ENCODE measurements at regions not wholly inside any gene's neighbourhood (a gene's known extent, or its start where the extent isn't known, plus 50 kb on each side); places are given as distances from the start of the nearest gene placed in this dataset.

GRCh38 chr11:109192864-109193263, 229.1 kb upstream of the C11orf87 start:
- ChIA-PET CTCF (no interaction called here), POLR2A (ENCODE audit: low non-redundant PET) (no interaction called here)
- Histone ChIP-seq H3K27ac (ENCODE audit: low read depth, low read length, poor library complexity, severe bottlenecking) (no peak overlapping the region), H3K4me1 (ENCODE audit: insufficient read depth, low read length, poor library complexity, severe bottlenecking) (peaks cover 17% of the 10 kb centered on the region), H3K27me3 (replicated peaks; ENCODE audit: insufficient read depth, low read depth, low read length, poor library complexity) (no peaks in the 10 kb centered on the region), H3K4me3 (ENCODE audit: low read depth, low read length, poor library complexity, severe bottlenecking) (no peak overlapping the region), H3K36me3 (ENCODE audit: insufficient read depth, low read length, poor library complexity, severe bottlenecking) (no peaks in the 10 kb centered on the region), H3K9me3 (ENCODE audit: low read depth, low read length, poor library complexity, severe bottlenecking) (no peaks in the 10 kb centered on the region)
- intact Hi-C loops (cut with micrococcal nuclease; ENCODE audit: unreplicated experiment), result loop anchor here (10.0 kb wide), 1 partner anchor 308 kb away; no protein-coding TSS in a partner anchor
- no peak for DNase-seq (ENCODE audit: low spot score)
- no TSS peak for BruUV-seq (replicated peaks)
- TF ChIP-seq EZH2 (IDR thresholded peaks at IDR 0.05; ENCODE audit: borderline replicate concordance, low read depth, low read length, poor library complexity, severe bottlenecking), result no peak
- TF ChIP-seq, protein P1, sequence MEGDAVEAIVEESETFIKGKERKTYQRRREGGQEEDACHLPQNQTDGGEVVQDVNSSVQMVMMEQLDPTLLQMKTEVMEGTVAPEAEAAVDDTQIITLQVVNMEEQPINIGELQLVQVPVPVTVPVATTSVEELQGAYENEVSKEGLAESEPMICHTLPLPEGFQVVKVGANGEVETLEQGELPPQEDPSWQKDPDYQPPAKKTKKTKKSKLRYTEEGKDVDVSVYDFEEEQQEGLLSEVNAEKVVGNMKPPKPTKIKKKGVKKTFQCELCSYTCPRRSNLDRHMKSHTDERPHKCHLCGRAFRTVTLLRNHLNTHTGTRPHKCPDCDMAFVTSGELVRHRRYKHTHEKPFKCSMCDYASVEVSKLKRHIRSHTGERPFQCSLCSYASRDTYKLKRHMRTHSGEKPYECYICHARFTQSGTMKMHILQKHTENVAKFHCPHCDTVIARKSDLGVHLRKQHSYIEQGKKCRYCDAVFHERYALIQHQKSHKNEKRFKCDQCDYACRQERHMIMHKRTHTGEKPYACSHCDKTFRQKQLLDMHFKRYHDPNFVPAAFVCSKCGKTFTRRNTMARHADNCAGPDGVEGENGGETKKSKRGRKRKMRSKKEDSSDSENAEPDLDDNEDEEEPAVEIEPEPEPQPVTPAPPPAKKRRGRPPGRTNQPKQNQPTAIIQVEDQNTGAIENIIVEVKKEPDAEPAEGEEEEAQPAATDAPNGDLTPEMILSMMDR (conservative IDR thresholded peaks at IDR 0.05; ENCODE audit: low read depth, low read length), result no peak

DNA sequence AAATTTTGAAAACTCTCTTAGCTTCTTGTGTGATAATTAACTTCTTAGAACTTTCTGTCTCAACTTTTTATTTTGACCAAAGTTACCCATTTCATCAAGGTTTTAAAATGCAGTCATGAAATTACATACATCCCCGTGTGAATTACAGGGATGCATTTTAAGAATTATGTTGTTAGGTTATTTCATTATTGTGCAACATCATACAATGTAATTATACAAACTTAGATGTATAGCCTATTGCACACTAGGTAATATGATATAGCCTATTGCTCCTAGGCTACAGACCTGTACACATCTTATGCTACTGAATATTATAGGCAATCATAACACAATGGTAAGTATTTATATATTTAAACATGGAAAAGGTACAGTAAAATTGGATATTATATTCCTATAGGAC, 228.1 kb upstream of the C11orf87 start:
- CTCF ChIA-PET, result no interaction called here
- TF ChIP-seq, protein P1 (conservative IDR thresholded peaks at IDR 0.05; ENCODE audit: low read depth, low read length), result no peak
- no peak for TF ChIP-seq EZH2 (IDR thresholded peaks at IDR 0.05; ENCODE audit: borderline replicate concordance, low read depth, low read length, poor library complexity, severe bottlenecking)
- Histone ChIP-seq H3K9me3 (ENCODE audit: low read depth, low read length, poor library complexity, severe bottlenecking) (no peaks in the 10 kb centered on the region), H3K27me3 (replicated peaks; ENCODE audit: insufficient read depth, low read depth, low read length, poor library complexity) (no peaks in the 10 kb centered on the region), H3K4me3 (ENCODE audit: low read depth, low read length, poor library complexity, severe bottlenecking) (no peak overlapping the region), H3K36me3 (ENCODE audit: insufficient read depth, low read length, poor library complexity, severe bottlenecking) (no peaks in the 10 kb centered on the region), H3K27ac (ENCODE audit: low read depth, low read length, poor library complexity, severe bottlenecking) (no peak overlapping the region), H3K4me1 (ENCODE audit: insufficient read depth, low read length, poor library complexity, severe bottlenecking) (peaks cover 17% of the 10 kb centered on the region)
- intact Hi-C loops (cut with micrococcal nuclease; ENCODE audit: unreplicated experiment), result loop anchor here (10.0 kb wide), 1 partner anchor 309 kb away; no protein-coding TSS in a partner anchor
- POLR2A ChIA-PET (ENCODE audit: low non-redundant PET), result no interaction called here
- no TSS peak for BruUV-seq (replicated peaks)
- no peak for DNase-seq (ENCODE audit: low spot score)

DNA sequence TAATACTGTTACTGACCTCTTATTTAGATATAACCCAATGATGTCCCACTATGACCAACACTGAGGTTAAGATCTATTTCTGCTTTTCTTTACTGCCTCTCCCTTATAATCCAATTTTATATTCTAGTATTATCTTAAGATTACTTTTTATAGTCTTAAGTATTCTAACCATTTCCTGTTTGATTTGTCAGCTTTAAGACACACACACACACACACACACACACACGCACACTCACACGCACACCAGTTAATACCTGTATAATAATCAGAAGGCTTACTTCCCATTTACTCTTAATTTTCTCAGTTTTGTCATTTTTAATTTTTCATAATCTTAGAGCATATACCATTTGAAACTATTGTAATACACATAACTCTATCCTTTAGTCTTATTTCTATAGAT, 226.0 kb upstream of the C11orf87 start:
- ChIA-PET POLR2A (ENCODE audit: low non-redundant PET) (no interaction called here), CTCF (no interaction called here)
- BruUV-seq (replicated peaks), result no TSS peak
- Histone ChIP-seq H3K9me3 (ENCODE audit: low read depth, low read length, poor library complexity, severe bottlenecking) (no peaks in the 10 kb centered on the region), H3K4me1 (ENCODE audit: insufficient read depth, low read length, poor library complexity, severe bottlenecking) (peaks cover 17% of the 10 kb centered on the region), H3K27me3 (replicated peaks; ENCODE audit: insufficient read depth, low read depth, low read length, poor library complexity) (no peaks in the 10 kb centered on the region), H3K36me3 (ENCODE audit: insufficient read depth, low read length, poor library complexity, severe bottlenecking) (no peaks in the 10 kb centered on the region), H3K4me3 (ENCODE audit: low read depth, low read length, poor library complexity, severe bottlenecking) (no peak overlapping the region), H3K27ac (ENCODE audit: low read depth, low read length, poor library complexity, severe bottlenecking) (no peak overlapping the region)
- TF ChIP-seq, protein P1 (conservative IDR thresholded peaks at IDR 0.05; ENCODE audit: low read depth, low read length), result no peak
- no peak for TF ChIP-seq EZH2 (IDR thresholded peaks at IDR 0.05; ENCODE audit: borderline replicate concordance, low read depth, low read length, poor library complexity, severe bottlenecking)
- DNase-seq (ENCODE audit: low spot score), result peak; percentile 65
- intact Hi-C loops (cut with micrococcal nuclease; ENCODE audit: unreplicated experiment), result loop anchor here (10.0 kb wide), 1 partner anchor 311 kb away; no protein-coding TSS in a partner anchor

All from A673 (cell line).